ENCODE measurements at regions not wholly inside any gene's neighbourhood (a gene's known extent, or its start where the extent isn't known, plus 50 kb on each side); places are given as distances from the start of the nearest gene placed in this dataset.
"Not testable (repeated sequence)": the region's sequence is repeated elsewhere in the genome, so short reads cannot be mapped to it uniquely, and the experiment has no call there.

- DNase-seq = not testable (repeated sequence)
Observed at GRCh38 chr2:87275974-87276629, 254.5 kb upstream of the PLGLB1 start.

- not testable (repeated sequence) for DNase-seq
Observed at GRCh38 chr2:87276673-87277072, 255.0 kb upstream of the PLGLB1 start.

- DNase-seq = not testable (repeated sequence)
Observed at GRCh38 chr2:87277734-87278133, 256.1 kb upstream of the PLGLB1 start.

GRCh38 chr2:87280596-87281355 is 259.1 kb upstream of the PLGLB1 start:
- DNase-seq = not testable (repeated sequence)

GRCh38 chr2:87283735-87284470 is 262.3 kb upstream of the PLGLB1 start:
- not testable (repeated sequence) for DNase-seq

- not testable (repeated sequence) for DNase-seq
Observed at GRCh38 chr2:87284471-87284772, 262.8 kb upstream of the PLGLB1 start.

GRCh38 chr2:87285139-87285538 is 263.5 kb upstream of the PLGLB1 start:
- DNase-seq = not testable (repeated sequence)

GRCh38 chr2:87290566-87291307 is 269.1 kb upstream of the PLGLB1 start:
- DNase-seq = not testable (repeated sequence)

- DNase-seq = not testable (repeated sequence)
Observed at GRCh38 chr2:87291400-87292200, 270.0 kb upstream of the PLGLB1 start.

GRCh38 chr2:87293931-87294594 is 272.4 kb upstream of the PLGLB1 start:
- not testable (repeated sequence) for DNase-seq

- DNase-seq = not testable (repeated sequence)
Observed at GRCh38 chr2:87295135-87295534, 273.5 kb upstream of the PLGLB1 start.

- not testable (repeated sequence) for DNase-seq
Observed at GRCh38 chr2:87301349-87301748, 279.7 kb upstream of the PLGLB1 start.

- not testable (repeated sequence) for DNase-seq
Observed at GRCh38 chr2:87301871-87302270, 280.2 kb upstream of the PLGLB1 start.

GRCh38 chr2:87308621-87309020 is 287.0 kb upstream of the PLGLB1 start:
- not testable (repeated sequence) for DNase-seq

GRCh38 chr2:87309785-87310184 is 288.1 kb upstream of the PLGLB1 start:
- DNase-seq = not testable (repeated sequence)

GRCh38 chr2:87311896-87312441 is 290.3 kb upstream of the PLGLB1 start:
- DNase-seq = not testable (repeated sequence)

- not testable (repeated sequence) for DNase-seq
Observed at GRCh38 chr2:87314622-87315021, 293.0 kb upstream of the PLGLB1 start.

- DNase-seq = peak; percentile 26
Observed at GRCh38 chr2:87315183-87315902, 293.7 kb upstream of the PLGLB1 start.

GRCh38 chr2:87317193-87317592 is 295.5 kb upstream of the PLGLB1 start:
- not testable (repeated sequence) for DNase-seq

- not testable (repeated sequence) for DNase-seq
Observed at GRCh38 chr2:87318814-87319491, 297.3 kb upstream of the PLGLB1 start.
